A673 (cell line): ENCODE measurements at regions not wholly inside any gene's neighbourhood (a gene's known extent, or its start where the extent isn't known, plus 50 kb on each side); places are given as distances from the start of the nearest gene placed in this dataset.

Source experiments
- BruUV-seq: library from RNA; stranded (reverse); fragments of 400-500 nt; replicated peaks from 2 replicates; lab custom pipeline; 2021; lab: Mats Ljungman, UMichigan
- CTCF ChIA-PET: fragments of 300-600 bp; sonication (Branson Sonifier 250); formaldehyde crosslinking; loops from one replicate; lab custom pipeline; 2022; ENCODE audit warnings: antibody characterized with exemption; lab: Charles Lee
- POLR2A ChIA-PET: fragments of 300-600 bp; sonication (Branson Sonifier 250); formaldehyde crosslinking; loops from one replicate; lab custom pipeline; 2022; ENCODE audit warnings: antibody characterized with exemption; ENCODE audit not compliant: low non-redundant PET; lab: Charles Lee
- DNase-seq: peaks from one replicate; pipeline ENCODE4 v3.0.0-alpha.2; 2015; ENCODE audit warnings: low spot score
- H3K27ac ChIP-seq: fragments of 200-600 bp; sonication (generic); 2 replicates; pipeline ENCODE4 v1.5.1; 2016; ENCODE audit warnings: mixed run types, low read depth, mild to moderate bottlenecking, mixed read lengths, antibody characterized with exemption, low read length; ENCODE audit not compliant: poor library complexity, severe bottlenecking
- H3K27me3 ChIP-seq: fragments of 200-600 bp; sonication (generic); replicated peaks from 2 replicates; pipeline ENCODE4 v1.6.1; 2017; ENCODE audit warnings: mixed run types, low read depth, mild to moderate bottlenecking, mixed read lengths, antibody characterized with exemption, low read length; ENCODE audit not compliant: insufficient read depth, poor library complexity
- H3K36me3 ChIP-seq: fragments of 200-600 bp; sonication (generic); 2 replicates; pipeline ENCODE4 v1.6.1; 2016; ENCODE audit warnings: mixed run types, mild to moderate bottlenecking, mixed read lengths, antibody characterized with exemption, low read length; ENCODE audit not compliant: insufficient read depth, poor library complexity, severe bottlenecking
- H3K4me1 ChIP-seq: fragments of 200-600 bp; sonication (generic); 2 replicates; pipeline ENCODE4 v1.6.1; 2017; ENCODE audit warnings: mixed run types, mild to moderate bottlenecking, mixed read lengths, antibody characterized with exemption, low read length; ENCODE audit not compliant: insufficient read depth, poor library complexity, severe bottlenecking
- H3K4me3 ChIP-seq: fragments of 200-600 bp; sonication (generic); 2 replicates; pipeline ENCODE4 v1.5.1; 2016; ENCODE audit warnings: low read depth, mixed run types, mild to moderate bottlenecking, mixed read lengths, low read length; ENCODE audit not compliant: poor library complexity, severe bottlenecking
- H3K9me3 ChIP-seq: fragments of 200-600 bp; sonication (generic); 2 replicates; pipeline ENCODE4 v1.6.1; 2016; ENCODE audit warnings: mixed run types, low read depth, mild to moderate bottlenecking, mixed read lengths, antibody characterized with exemption, low read length; ENCODE audit not compliant: poor library complexity, severe bottlenecking
- EZH2 ChIP-seq: fragments of 200-600 bp; sonication (generic); IDR thresholded peaks from 2 replicates; pipeline ENCODE4 v1.6.1; 2017; ENCODE audit warnings: borderline replicate concordance, low read depth, mild to moderate bottlenecking, mixed read lengths, antibody characterized with exemption, low read length; ENCODE audit not compliant: poor library complexity, severe bottlenecking
- intact Hi-C: fragments of 100-400 bp; cut with micrococcal nuclease; formaldehyde crosslinking; loops from one replicate; pipeline ENCODE4 v1.10.0; 2022; ENCODE audit not compliant: unreplicated experiment
- TF ChIP-seq, protein P1 (sequence below): fragments of 300-800, 200-600 bp; sonication (generic); conservative IDR thresholded peaks from 2 replicates; pipeline ENCODE4 v1.5.1; 2017; ENCODE audit warnings: low read depth, mild to moderate bottlenecking, antibody characterized with exemption, low read length, moderate library complexity, mixed read lengths

DNA sequence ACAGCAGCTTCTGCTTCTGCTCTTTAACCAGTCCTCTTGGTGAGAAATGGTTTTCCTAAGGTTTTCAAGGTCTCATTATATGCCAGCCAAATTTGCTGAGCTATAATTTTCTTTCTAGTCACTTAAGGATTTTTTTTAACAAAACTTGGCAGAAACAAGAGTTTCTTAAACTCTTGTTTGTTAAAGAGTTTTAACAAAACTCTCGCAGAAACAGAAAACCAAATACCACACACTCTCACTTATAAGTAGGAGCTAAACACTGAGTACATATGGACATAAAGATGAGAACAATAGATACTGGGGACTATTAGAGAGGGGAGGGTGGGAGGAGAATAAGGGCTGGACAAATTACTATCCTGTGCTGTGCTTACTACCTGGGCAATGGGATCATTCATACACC lies 908.3 kb downstream of the TUSC7 start:
- no peak overlapping the region for H3K4me3 ChIP-seq
- TF ChIP-seq EZH2 = no peak
- TF ChIP-seq, protein P1, sequence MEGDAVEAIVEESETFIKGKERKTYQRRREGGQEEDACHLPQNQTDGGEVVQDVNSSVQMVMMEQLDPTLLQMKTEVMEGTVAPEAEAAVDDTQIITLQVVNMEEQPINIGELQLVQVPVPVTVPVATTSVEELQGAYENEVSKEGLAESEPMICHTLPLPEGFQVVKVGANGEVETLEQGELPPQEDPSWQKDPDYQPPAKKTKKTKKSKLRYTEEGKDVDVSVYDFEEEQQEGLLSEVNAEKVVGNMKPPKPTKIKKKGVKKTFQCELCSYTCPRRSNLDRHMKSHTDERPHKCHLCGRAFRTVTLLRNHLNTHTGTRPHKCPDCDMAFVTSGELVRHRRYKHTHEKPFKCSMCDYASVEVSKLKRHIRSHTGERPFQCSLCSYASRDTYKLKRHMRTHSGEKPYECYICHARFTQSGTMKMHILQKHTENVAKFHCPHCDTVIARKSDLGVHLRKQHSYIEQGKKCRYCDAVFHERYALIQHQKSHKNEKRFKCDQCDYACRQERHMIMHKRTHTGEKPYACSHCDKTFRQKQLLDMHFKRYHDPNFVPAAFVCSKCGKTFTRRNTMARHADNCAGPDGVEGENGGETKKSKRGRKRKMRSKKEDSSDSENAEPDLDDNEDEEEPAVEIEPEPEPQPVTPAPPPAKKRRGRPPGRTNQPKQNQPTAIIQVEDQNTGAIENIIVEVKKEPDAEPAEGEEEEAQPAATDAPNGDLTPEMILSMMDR = no peak
- H3K36me3 ChIP-seq = no peaks in the 10 kb centered on the region
- CTCF ChIA-PET = no interaction called here
- peaks cover 10% of the 10 kb centered on the region for H3K4me1 ChIP-seq
- no peak for DNase-seq
- POLR2A ChIA-PET = no interaction called here
- no peaks in the 10 kb centered on the region for H3K27me3 ChIP-seq
- H3K9me3 ChIP-seq = no peaks in the 10 kb centered on the region
- intact Hi-C loops = loop anchor here (10.0 kb wide), 1 partner anchor 377 kb away; no protein-coding TSS in a partner anchor
- no peak overlapping the region for H3K27ac ChIP-seq
- BruUV-seq = no TSS peak

DNA sequence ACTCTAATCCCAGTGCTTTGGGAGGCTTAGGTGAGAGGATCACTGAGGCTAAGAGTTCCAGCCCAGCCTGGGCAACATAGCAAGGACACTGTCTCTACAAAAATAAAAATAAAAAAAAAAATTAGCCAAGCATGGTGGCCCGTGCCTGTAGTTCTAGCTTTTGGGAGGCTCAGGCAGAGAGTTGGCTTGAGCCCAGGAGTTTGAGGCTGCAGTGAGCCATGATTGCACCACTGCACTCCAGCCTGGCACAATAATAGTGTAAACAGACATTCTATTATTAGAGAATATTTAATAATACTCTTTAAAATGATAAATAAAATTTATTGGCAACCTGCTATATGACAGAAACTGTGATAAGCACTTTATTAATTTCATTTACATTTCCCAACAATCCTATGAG lies 908.9 kb downstream of the TUSC7 start:
- POLR2A ChIA-PET = no interaction called here

DNA sequence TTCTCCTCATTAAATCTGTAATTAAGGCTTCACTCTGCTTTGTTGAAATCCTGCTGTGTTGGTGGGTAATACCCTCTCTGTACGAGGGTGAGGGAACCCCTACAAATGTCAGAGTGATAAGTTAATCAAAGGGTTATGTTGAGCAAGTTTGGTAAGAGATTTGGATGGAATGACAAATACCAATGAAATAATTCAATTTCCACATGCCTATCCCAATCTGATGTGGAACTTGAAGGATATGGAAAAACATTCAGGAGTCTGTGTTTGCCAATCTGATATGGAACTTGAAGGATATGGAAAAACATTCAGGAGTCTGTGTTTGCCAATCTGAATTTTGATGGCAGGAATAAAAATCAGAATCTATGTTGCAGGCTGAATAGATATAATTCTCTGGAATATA lies 910.2 kb downstream of the TUSC7 start:
- CTCF ChIA-PET = no interaction called here
- POLR2A ChIA-PET = no interaction called here
- intact Hi-C loops = loop anchor here (10.0 kb wide), 1 partner anchor 375 kb away; no protein-coding TSS in a partner anchor
- peaks cover 10% of the 10 kb centered on the region for H3K4me1 ChIP-seq
- TF ChIP-seq, protein P1 = no peak
- no peak for TF ChIP-seq EZH2
- BruUV-seq = no TSS peak
- no peaks in the 10 kb centered on the region for H3K36me3 ChIP-seq
- DNase-seq = no peak
- H3K4me3 ChIP-seq = no peak overlapping the region
- no peaks in the 10 kb centered on the region for H3K9me3 ChIP-seq
- no peak overlapping the region for H3K27ac ChIP-seq
- H3K27me3 ChIP-seq = no peaks in the 10 kb centered on the region

More for the DNA sequence above, 908.9 kb downstream of the TUSC7 start:
- intact Hi-C loops = loop anchor here (10.0 kb wide), 1 partner anchor 376 kb away; no protein-coding TSS in a partner anchor
- H3K27me3 ChIP-seq = no peaks in the 10 kb centered on the region
- no TSS peak for BruUV-seq
- H3K4me1 ChIP-seq = peaks cover 10% of the 10 kb centered on the region
- CTCF ChIA-PET = no interaction called here
- H3K36me3 ChIP-seq = no peaks in the 10 kb centered on the region
- no peak overlapping the region for H3K4me3 ChIP-seq
- no peaks in the 10 kb centered on the region for H3K9me3 ChIP-seq
- TF ChIP-seq, protein P1 = no peak
- no peak for TF ChIP-seq EZH2
- no peak overlapping the region for H3K27ac ChIP-seq
- no peak for DNase-seq
